ENCODE measurements at regions not wholly inside any gene's neighbourhood (a gene's known extent, or its start where the extent isn't known, plus 50 kb on each side); places are given as distances from the start of the nearest gene placed in this dataset.

GRCh38 chr14:76653875-76654572 lies 107.2 kb upstream of the VASH1 start:
- ATAC-seq = no peak
- TF ChIP-seq ZNF8 (CRISPR knock-in tag; IDR thresholded peaks at IDR 0.05) (no peak), ESRRG (CRISPR knock-in tag; IDR thresholded peaks at IDR 0.05) (no peak), TCF4 (CRISPR knock-in tag; IDR thresholded peaks at IDR 0.05; ENCODE audit: borderline replicate concordance) (no peak), ISL1 (CRISPR knock-in tag; IDR thresholded peaks at IDR 0.05) (no peak), CREB5 (CRISPR knock-in tag; IDR thresholded peaks at IDR 0.05; ENCODE audit: low read depth) (no peak), CSRNP3 (CRISPR knock-in tag; IDR thresholded peaks at IDR 0.05) (no peak), SNAI2 (CRISPR knock-in tag; IDR thresholded peaks at IDR 0.05) (no peak), ZNF70 (CRISPR knock-in tag; IDR thresholded peaks at IDR 0.05) (no peak), ZNF565 (CRISPR knock-in tag; conservative IDR thresholded peaks at IDR 0.05; ENCODE audit: low read depth) (no peak), OSR1 (CRISPR knock-in tag; IDR thresholded peaks at IDR 0.05) (no peak), BACH2 (CRISPR knock-in tag; IDR thresholded peaks at IDR 0.05; ENCODE audit: borderline replicate concordance) (no peak), GLIS3 (CRISPR knock-in tag; IDR thresholded peaks at IDR 0.05) (no peak), PPARA (CRISPR knock-in tag; IDR thresholded peaks at IDR 0.05; ENCODE audit: borderline replicate concordance) (no peak)

- TF ChIP-seq OSR1 (CRISPR knock-in tag; IDR thresholded peaks at IDR 0.05) = no peak
- no peak for TF ChIP-seq CSRNP3 (CRISPR knock-in tag; IDR thresholded peaks at IDR 0.05)
- no peak for TF ChIP-seq ZC3H10 (CRISPR knock-in tag; IDR thresholded peaks at IDR 0.05)
- TF ChIP-seq RARB (CRISPR knock-in tag; IDR thresholded peaks at IDR 0.05) = no peak
- TF ChIP-seq TCF4 (CRISPR knock-in tag; IDR thresholded peaks at IDR 0.05; ENCODE audit: borderline replicate concordance) = no peak
- no peak for TF ChIP-seq TOX (CRISPR knock-in tag; IDR thresholded peaks at IDR 0.05; ENCODE audit: borderline replicate concordance)
- no peak for TF ChIP-seq ARNTL (CRISPR knock-in tag; IDR thresholded peaks at IDR 0.05; ENCODE audit: borderline replicate concordance, low read depth)
- no peak for TF ChIP-seq ZNF70 (CRISPR knock-in tag; IDR thresholded peaks at IDR 0.05)
- no peak for TF ChIP-seq TSHZ2 (CRISPR knock-in tag; IDR thresholded peaks at IDR 0.05)
- TF ChIP-seq ZNF8 (CRISPR knock-in tag; IDR thresholded peaks at IDR 0.05) = no peak
- no peak for TF ChIP-seq ZNF565 (CRISPR knock-in tag; conservative IDR thresholded peaks at IDR 0.05; ENCODE audit: low read depth)
- no peak for TF ChIP-seq PPARA (CRISPR knock-in tag; IDR thresholded peaks at IDR 0.05; ENCODE audit: borderline replicate concordance)
- TF ChIP-seq ZFP30 (CRISPR knock-in tag; IDR thresholded peaks at IDR 0.05) = no peak
- no peak for TF ChIP-seq ESRRG (CRISPR knock-in tag; IDR thresholded peaks at IDR 0.05)
- no peak for TF ChIP-seq CREB5 (CRISPR knock-in tag; IDR thresholded peaks at IDR 0.05; ENCODE audit: low read depth)
- TF ChIP-seq SNAI2 (CRISPR knock-in tag; IDR thresholded peaks at IDR 0.05) = no peak
- TF ChIP-seq POU6F1 (CRISPR knock-in tag; IDR thresholded peaks at IDR 0.05; ENCODE audit: borderline replicate concordance, low read depth) = no peak
- TF ChIP-seq CSDC2 (CRISPR knock-in tag; IDR thresholded peaks at IDR 0.05) = no peak
- TF ChIP-seq ZFP3 (CRISPR knock-in tag; IDR thresholded peaks at IDR 0.05) = no peak
- no peak for ATAC-seq
Measured at GRCh38 chr14:76654573-76655108, 106.6 kb upstream of the VASH1 start.
